ENCODE measurements at regions not wholly inside any gene's neighbourhood (a gene's known extent, or its start where the extent isn't known, plus 50 kb on each side); places are given as distances from the start of the nearest gene placed in this dataset.

- H3K4me1 ChIP-seq = no peaks in the 10 kb centered on the region
- no peak for TF ChIP-seq CTCF (IDR thresholded peaks at IDR 0.05)
- H3K4me3 ChIP-seq = no peak overlapping the region
- H3K9me3 ChIP-seq = peaks cover 0 to 10% (median 0%) of the 10 kb centered on the region in 11 donors
- no peaks in the 10 kb centered on the region for H3K27me3 ChIP-seq
- no peaks in the 10 kb centered on the region for H3K36me3 ChIP-seq
- no peak for ATAC-seq
- WGBS, 2 donors = 57 to 65% methylated on average over 7 of the region's 7 CpGs
- no peak for DNase-seq
- H3K27ac ChIP-seq = no peak overlapping the region
- intact Hi-C loops (cut with DNase I) = no loop called here
Measured at GRCh38 chr4:43853565-43854264, 594.9 kb downstream of the KCTD8 start.

GRCh38 chr4:43855283-43855682 lies 593.3 kb downstream of the KCTD8 start:
- no peak overlapping the region for H3K27ac ChIP-seq
- H3K27me3 ChIP-seq = no peaks in the 10 kb centered on the region
- H3K36me3 ChIP-seq = no peaks in the 10 kb centered on the region
- peaks cover 0 to 10% (median 0%) of the 10 kb centered on the region in 11 donors for H3K9me3 ChIP-seq
- 75 to 76% methylated on average over 2 of the region's 2 CpGs for WGBS, 2 donors
- intact Hi-C loops (cut with DNase I) = no loop called here
- no peaks in the 10 kb centered on the region for H3K4me1 ChIP-seq
- ATAC-seq (no peak), DNase-seq (no peak)
- H3K4me3 ChIP-seq = no peak overlapping the region
- no peak for TF ChIP-seq CTCF (IDR thresholded peaks at IDR 0.05)

- 69 to 75% methylated on average over 5 of the region's 5 CpGs for WGBS, 2 donors
- no peak for TF ChIP-seq CTCF (IDR thresholded peaks at IDR 0.05)
- no peaks in the 10 kb centered on the region for H3K27me3 ChIP-seq
- peaks cover 0 to 6% (median 0%) of the 10 kb centered on the region in 11 donors for H3K9me3 ChIP-seq
- intact Hi-C loops (cut with DNase I) = loop anchor here in 1 of 10 donors (5.0 kb wide), 1 partner anchor 197 kb away; no protein-coding TSS in a partner anchor
- H3K4me1 ChIP-seq = no peaks in the 10 kb centered on the region
- H3K27ac ChIP-seq = no peak overlapping the region
- no peaks in the 10 kb centered on the region for H3K36me3 ChIP-seq
- ATAC-seq (no peak), DNase-seq (no peak)
- no peak overlapping the region for H3K4me3 ChIP-seq
Measured at GRCh38 chr4:43864616-43865146, 583.9 kb downstream of the KCTD8 start.

- Histone ChIP-seq H3K4me3 (no peak overlapping the region), H3K4me1 (no peaks in the 10 kb centered on the region), H3K27me3 (no peaks in the 10 kb centered on the region), H3K9me3 (peaks cover 0 to 35% (median 9%) of the 10 kb centered on the region in 11 donors), H3K27ac (no peak overlapping the region), H3K36me3 (no peaks in the 10 kb centered on the region)
- 73 to 77% methylated on average over 2 of the region's 2 CpGs for WGBS, 2 donors
- DNase-seq = no peak
- ATAC-seq = no peak
- intact Hi-C loops (cut with DNase I) = loop anchor here in 1 of 10 donors (5.0 kb wide), 1 partner anchor 201 kb away; no protein-coding TSS in a partner anchor
- no peak for TF ChIP-seq CTCF (IDR thresholded peaks at IDR 0.05)
Measured at GRCh38 chr4:43867908-43868307, 580.7 kb downstream of the KCTD8 start.
